GM18909 (cell line): ENCODE measurements at regions not wholly inside any gene's neighbourhood (a gene's known extent, or its start where the extent isn't known, plus 50 kb on each side); places are given as distances from the start of the nearest gene placed in this dataset.

Experiments used
- ATAC-seq: cut with Tn5 transposase; IDR thresholded peaks from one replicate; pipeline ENCODE4 v1.9.1; 2021; ENCODE audit warnings: mild to moderate bottlenecking; ENCODE audit not compliant: unreplicated experiment, poor library complexity

- ATAC-seq, result no peak
These were observed 561.2 kb downstream of the HAO1 start for GRCh38 chr20:7378864-7379605.

DNA sequence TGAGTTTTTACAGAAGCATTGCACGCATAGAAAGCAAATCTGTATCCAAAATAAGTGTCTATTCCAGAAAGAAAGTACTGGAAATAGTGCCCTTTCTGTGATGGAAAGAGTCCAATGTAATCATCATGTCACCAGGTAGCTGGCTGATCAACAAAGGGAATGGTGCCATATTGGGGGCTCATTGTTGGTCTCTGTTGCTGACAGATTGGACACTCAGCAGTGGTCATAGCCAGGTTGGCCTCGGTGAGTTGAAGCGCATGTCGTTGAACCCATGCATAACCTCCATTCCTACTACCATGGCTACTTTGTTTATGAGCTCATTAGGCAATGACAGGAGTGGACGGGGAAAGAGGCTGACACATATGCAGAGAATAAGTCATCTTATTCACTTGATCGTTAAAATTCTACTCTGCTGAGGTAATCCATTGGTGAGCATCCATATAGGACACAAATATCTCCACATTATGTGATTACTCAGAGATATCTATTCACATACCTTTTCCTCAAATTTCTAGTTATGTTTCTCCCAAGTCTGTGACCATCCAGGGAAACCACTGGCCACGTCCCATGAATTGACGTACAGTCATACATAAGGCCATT, 560.5 kb downstream of the HAO1 start:
- no peak for ATAC-seq

DNA sequence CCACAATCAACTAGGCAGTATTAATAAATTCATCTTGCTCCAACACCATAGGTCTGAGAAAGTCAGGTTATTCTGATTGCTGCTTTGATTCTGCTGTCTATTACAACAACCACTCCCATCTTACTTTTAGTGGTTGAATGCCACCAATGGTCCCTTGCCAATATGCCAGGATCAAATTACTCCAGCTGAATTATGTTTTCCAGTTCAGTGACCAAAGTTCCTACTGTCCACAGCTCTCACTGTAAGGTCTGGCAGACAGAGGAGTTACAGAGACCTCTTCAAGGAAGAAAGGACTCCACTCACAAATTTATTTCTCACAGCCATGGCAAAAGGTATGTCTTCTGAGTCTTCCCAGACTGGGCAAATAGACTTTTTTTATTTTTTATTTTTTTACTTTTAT, 557.0 kb downstream of the HAO1 start:
- no peak for ATAC-seq

GRCh38 chr20:7387638-7388193, 552.5 kb downstream of the HAO1 start:
- ATAC-seq, result no peak

GRCh38 chr20:7389216-7389615, 551.0 kb downstream of the HAO1 start:
- no peak for ATAC-seq

- no peak for ATAC-seq
These were observed 547.6 kb downstream of the HAO1 start for GRCh38 chr20:7392542-7393206.

- no peak for ATAC-seq
These were observed 541.1 kb downstream of the HAO1 start for GRCh38 chr20:7399114-7399513.

- no peak for ATAC-seq
These were observed 540.7 kb downstream of the HAO1 start for GRCh38 chr20:7399575-7399974.

GRCh38 chr20:7406671-7407070, 533.6 kb downstream of the HAO1 start:
- ATAC-seq, result no peak

DNA sequence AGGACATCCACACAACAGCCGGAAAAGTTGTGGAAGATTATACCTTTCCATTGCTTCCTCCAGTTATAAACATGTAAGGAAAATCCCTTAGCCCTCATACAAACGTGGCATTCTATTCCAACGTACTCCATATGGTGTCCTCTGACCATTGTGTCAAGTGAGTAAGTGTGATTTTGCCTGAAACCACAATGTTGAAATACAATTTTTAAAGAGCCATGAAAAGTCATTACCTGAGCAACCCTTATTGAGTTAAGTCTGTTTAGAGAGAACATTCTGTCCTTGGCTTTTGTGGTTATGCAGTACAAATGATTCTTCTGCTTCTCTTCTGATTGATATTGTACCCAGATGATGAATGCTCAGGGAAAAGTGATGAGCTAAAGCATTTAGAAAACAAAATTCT, 530.1 kb downstream of the HAO1 start:
- ATAC-seq, result no peak

- no peak for ATAC-seq
These were observed 529.2 kb downstream of the HAO1 start for GRCh38 chr20:7411075-7411474.

DNA sequence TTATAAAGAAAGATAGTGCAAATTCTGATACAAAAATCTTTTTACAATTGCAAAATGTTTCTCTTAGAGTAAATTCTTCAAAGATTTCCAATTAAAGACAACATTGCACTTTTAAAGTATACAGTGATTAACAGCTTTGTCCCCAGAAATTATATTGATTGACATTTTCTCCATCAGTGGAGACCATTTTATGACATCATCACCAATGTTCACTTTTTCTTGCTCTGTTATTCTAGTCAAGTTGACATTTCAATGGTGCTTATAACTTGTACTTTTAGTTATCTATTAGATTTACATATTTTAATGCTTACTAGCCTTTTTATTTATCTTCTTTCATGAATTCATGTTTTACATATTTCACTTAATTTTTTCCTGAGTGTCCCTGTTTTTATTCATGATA, 524.8 kb downstream of the HAO1 start:
- ATAC-seq, result no peak

DNA sequence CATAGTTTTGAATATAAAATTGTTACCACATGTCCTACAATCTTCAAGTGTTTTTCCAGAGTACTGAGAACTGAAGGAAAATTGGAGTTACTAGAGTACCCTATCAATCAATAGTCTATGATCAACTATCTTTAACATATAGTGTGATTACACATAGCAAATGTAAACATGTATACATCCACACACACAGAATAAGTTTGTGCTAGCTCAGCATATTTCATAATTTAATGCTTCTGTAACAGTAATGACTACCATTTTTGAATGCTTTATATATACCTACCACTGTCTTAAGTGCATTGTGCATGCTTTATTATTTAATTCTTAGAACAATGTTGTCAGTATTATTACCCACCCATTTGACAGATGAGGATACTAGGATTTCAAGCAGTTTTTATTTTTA, 523.9 kb downstream of the HAO1 start:
- no peak for ATAC-seq

DNA sequence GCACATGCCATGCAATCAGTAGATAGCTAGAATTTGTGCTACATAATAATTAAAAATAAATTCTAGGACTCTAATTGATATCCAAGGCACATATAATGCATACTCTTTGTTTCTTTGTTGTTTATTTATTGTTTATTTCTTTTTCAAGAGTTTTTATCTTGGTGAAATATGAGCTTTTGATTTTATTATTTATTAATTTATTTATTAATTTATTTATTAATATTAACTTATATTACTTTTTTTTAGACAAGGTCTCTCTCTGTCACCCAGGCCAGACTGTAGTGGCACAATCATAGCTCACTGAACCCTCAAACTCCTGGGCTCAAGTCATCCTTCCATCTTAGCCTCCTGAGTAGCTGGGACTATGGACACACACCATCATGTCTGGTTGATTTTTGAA, 519.9 kb downstream of the HAO1 start:
- ATAC-seq, result no peak

GRCh38 chr20:7426890-7427496, 513.3 kb downstream of the HAO1 start:
- no peak for ATAC-seq

DNA sequence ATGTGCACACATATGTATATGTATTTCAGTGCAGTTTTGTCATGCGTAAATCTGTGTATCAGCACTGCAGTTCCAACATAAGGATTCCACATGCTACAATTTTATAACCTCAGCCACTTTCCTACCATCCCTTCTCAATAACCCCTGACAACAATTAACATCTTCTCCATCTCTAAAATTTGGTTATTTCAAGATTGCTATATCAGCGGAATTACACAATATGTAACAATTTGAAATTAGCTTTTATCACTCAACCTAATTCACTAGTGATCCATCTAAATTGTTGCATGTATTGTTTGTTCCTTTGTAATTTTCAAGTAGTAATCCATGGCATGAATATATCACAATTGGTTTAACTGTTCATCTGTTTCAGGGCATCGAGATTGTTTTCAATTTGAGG, 511.3 kb downstream of the HAO1 start:
- ATAC-seq, result no peak

GRCh38 chr20:7432612-7433011, 507.6 kb downstream of the HAO1 start:
- no peak for ATAC-seq

DNA sequence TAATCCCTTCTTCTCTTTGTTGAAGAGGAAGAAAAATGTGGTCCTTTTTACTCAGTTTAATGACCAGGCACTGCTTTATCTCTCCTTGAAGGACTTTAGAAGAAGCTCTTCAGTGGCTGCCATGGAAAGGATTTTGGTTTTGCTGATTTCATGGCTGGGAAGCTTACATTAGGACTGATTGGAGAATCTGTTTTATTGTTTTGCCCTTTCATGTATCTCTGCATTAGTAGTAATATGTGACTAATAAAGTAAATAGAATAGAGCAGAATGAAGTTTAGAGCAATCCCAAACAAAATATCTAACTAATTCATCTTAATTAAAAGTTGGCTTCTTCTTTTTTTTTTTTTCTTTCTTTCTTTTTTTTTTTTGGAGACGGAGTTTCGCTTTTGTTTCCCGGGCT, 502.9 kb downstream of the HAO1 start:
- ATAC-seq, result no peak

DNA sequence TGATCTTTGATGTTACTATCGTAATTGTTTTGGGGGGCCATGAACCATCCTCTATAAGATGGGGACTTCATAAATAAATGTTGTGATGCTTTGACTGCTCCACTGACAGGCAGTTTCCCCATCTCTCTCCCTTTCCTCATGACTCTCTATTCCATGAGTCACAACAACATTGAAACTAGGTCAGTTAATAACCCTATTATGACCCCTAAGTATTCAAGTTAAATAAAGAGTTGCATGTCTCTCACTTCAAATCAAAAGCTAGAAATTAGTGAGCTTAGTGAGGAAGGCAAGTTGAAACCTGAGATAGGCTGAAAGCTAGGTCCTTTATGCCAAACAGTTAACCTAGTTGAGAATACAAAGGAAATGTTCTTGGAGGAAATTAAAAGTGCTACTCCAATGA, 491.0 kb downstream of the HAO1 start:
- no peak for ATAC-seq

DNA sequence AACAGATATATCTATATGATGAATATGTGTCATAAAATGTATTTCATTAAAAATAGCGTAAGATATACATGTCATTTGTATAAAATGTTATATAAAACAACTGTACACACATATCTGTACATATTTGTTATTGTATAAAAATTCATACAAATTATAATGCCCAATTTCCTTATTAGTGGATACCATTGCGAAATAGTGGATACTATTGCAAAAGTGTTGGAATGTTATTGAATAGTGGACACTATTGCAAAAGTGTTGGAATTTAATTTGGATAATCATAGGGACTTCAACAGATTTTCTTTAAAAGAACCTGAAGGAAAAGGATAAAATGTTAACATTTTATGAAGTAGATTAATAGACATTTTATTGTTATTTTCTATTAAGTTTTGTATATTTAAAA, 487.4 kb downstream of the HAO1 start:
- no peak for ATAC-seq

- no peak for ATAC-seq
These were observed 486.2 kb downstream of the HAO1 start for GRCh38 chr20:7454047-7454446.
